Peyer's patch (tissue), 4 donors: ENCODE measurements at regions not wholly inside any gene's neighbourhood (a gene's known extent, or its start where the extent isn't known, plus 50 kb on each side); places are given as distances from the start of the nearest gene placed in this dataset.

Source experiments
- POLR2A ChIP-seq, 2 donors: fragments of 450-650 bp; IDR thresholded peaks; one replicate each; pipeline ENCODE4 v1.5.1; 2017; ENCODE audit warnings: antibody characterized with exemption in 2 of 2, mild to moderate bottlenecking in 2 of 2, moderate library complexity in 2 of 2
- TF ChIP-seq, protein P1 (sequence below), 6 experiments: fragments of 450-650 bp in 4 of 6; fragments of 200-600 bp in 2 of 6; sonication (generic) in 1 of 6; IDR thresholded peaks; one replicate each; pipeline ENCODE4 v1.5.1; 2017 to 2019; ENCODE audit warnings: antibody characterized with exemption in 6 of 6, mild to moderate bottlenecking in 3 of 6, moderate library complexity in 1 of 6

DNA sequence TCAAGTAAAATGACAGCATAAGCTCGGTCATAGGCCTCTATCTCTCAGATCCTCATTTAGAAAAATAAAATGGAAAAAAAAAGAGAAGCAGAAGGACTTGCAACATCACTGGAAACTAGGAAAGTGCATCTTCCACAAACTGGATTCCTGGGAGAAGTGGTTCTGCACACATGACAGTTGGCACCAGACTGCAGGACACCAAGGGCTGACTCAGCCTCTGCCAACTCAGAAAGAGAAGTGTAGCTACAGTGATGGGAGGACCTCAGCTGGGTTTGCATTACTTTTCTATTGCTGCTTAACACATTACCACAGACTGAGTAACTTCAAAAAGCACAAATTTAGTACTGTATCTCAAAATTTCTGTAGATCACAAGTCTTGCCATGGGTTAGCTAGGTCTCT is 409.5 kb upstream of the GCFC2 start:
- TF ChIP-seq, protein P1, sequence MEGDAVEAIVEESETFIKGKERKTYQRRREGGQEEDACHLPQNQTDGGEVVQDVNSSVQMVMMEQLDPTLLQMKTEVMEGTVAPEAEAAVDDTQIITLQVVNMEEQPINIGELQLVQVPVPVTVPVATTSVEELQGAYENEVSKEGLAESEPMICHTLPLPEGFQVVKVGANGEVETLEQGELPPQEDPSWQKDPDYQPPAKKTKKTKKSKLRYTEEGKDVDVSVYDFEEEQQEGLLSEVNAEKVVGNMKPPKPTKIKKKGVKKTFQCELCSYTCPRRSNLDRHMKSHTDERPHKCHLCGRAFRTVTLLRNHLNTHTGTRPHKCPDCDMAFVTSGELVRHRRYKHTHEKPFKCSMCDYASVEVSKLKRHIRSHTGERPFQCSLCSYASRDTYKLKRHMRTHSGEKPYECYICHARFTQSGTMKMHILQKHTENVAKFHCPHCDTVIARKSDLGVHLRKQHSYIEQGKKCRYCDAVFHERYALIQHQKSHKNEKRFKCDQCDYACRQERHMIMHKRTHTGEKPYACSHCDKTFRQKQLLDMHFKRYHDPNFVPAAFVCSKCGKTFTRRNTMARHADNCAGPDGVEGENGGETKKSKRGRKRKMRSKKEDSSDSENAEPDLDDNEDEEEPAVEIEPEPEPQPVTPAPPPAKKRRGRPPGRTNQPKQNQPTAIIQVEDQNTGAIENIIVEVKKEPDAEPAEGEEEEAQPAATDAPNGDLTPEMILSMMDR (IDR thresholded peaks at IDR 0.05) = no peak
- no peak for TF ChIP-seq POLR2A (IDR thresholded peaks at IDR 0.05)
